ENCODE measurements at regions not wholly inside any gene's neighbourhood (a gene's known extent, or its start where the extent isn't known, plus 50 kb on each side); places are given as distances from the start of the nearest gene placed in this dataset.

DNA sequence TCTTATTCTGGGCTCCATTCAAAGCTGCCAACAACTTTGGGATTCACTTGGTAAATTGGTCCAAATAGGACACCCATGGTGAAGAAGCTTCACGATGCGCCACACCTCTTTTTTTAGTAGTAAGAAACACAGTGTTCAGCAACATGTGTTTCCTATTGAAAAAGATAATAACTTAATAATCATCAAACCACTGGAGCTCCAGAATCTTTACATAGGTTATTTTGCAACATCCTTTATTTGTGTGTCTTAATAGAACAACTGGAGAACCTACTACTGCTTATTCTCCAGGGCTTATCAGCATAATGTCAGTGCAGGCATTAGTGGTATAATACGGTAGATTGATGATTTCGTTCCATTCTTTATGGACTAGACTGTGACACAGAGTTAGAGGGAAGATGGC, 63.3 kb upstream of the DAPK1 start:
- H3K79me2 ChIP-seq (ENCODE audit: control insufficient read depth in 1 of 2, insufficient read depth in 2 of 2, low read length in 2 of 2), result no peaks in the 10 kb centered on the region
- H3K23me2 ChIP-seq (ENCODE audit: low read depth, low read length), result no peaks in the 10 kb centered on the region
- no peak overlapping the region for H4K91ac ChIP-seq (replicated peaks; ENCODE audit: insufficient read length, low read length)
- H2AFZ ChIP-seq (ENCODE audit: low read length), result no peak overlapping the region
- H3K36me3 ChIP-seq (ENCODE audit: control insufficient read depth in 2 of 4, insufficient read depth in 4 of 4, low read length in 3 of 4), result no peaks in the 10 kb centered on the region
- no peak overlapping the region for H4K5ac ChIP-seq (ENCODE audit: insufficient read length, low read depth, low read length)
- H3K27me3 ChIP-seq (replicated peaks in 1 of 4; ENCODE audit: control insufficient read depth in 3 of 4, extremely low read depth in 1 of 4, insufficient read depth in 3 of 4, low read length in 3 of 4), result no peaks in the 10 kb centered on the region
- no peak overlapping the region for H3K18ac ChIP-seq (ENCODE audit: extremely low read depth, low read length)
- no peak overlapping the region for H3K9ac ChIP-seq (replicated peaks in 1 of 4; ENCODE audit: extremely low read depth in 1 of 4, low read depth in 3 of 4, low read length in 3 of 4)
- DNase-seq (ENCODE audit: low read depth in 1 of 2, low spot score in 2 of 2) (no peak), FAIRE-seq (no peak)
- H3K9me3 ChIP-seq (ENCODE audit: insufficient read depth in 2 of 2, low read depth in 1 of 2, low read length in 1 of 2), result no peaks in the 10 kb centered on the region
- no peak overlapping the region; a peak in 1 of 4 replicates for H3K4me2 ChIP-seq (ENCODE audit: insufficient read depth in 1 of 2, low read depth in 2 of 2, low read length in 2 of 2)
- H2BK20ac ChIP-seq (ENCODE audit: low read length), result no peak overlapping the region
- H2BK120ac ChIP-seq (replicated peaks; ENCODE audit: low read depth, low read length), result no peak overlapping the region
- H4K20me1 ChIP-seq (replicated peaks in 1 of 2; ENCODE audit: control insufficient read depth in 1 of 2, insufficient read depth in 2 of 2, low read length in 2 of 2), result no peaks in the 10 kb centered on the region
- WGBS, 2 experiments (ENCODE audit: extremely low coverage in 1 of 2, insufficient coverage in 1 of 2, insufficient read length in 1 of 2, insufficient replicate concordance in 2 of 2, low coverage in 1 of 2, low lambda C conversion rate in 2 of 2, missing lambda C conversion rate in 1 of 2), result 91% methylated on average over 4 of the region's 4 CpGs; no CpG with 5 or more reads in 1 of the 2 experiments
- no peak overlapping the region for H3K4me3 ChIP-seq (ENCODE audit: extremely low read depth in 1 of 4, insufficient read depth in 2 of 4, low read depth in 3 of 4, low read length in 4 of 4)
- H3K4ac ChIP-seq (replicated peaks; ENCODE audit: insufficient read length, low read depth, low read length), result no peak overlapping the region
- H4K8ac ChIP-seq (ENCODE audit: extremely low read depth, insufficient read depth, low read length), result no peak overlapping the region
- no peak overlapping the region for H3K23ac ChIP-seq (ENCODE audit: insufficient read length)
- ChIA-PET CTCF (ENCODE audit: partially characterized antibody) (interaction anchor here (1.0 to 1.2 kb wide), 2 partner anchors 19 to 61 kb away, joined by 3 read pairs; no protein-coding TSS in a partner anchor), POLR2A (ENCODE audit: partially characterized antibody) (interaction anchor here (0.8 to 2.3 kb wide), 4 partner anchors 11 to 97 kb away, joined by 3 to 14 read pairs (median 3); no protein-coding TSS in a partner anchor)
- no peak overlapping the region for H3K14ac ChIP-seq (ENCODE audit: insufficient read length)
- no peak overlapping the region for H2AK5ac ChIP-seq (ENCODE audit: low read depth, low read length)
- H2BK15ac ChIP-seq (ENCODE audit: low read length), result no peak overlapping the region
- H2BK5ac ChIP-seq (ENCODE audit: low read depth, low read length), result no peak overlapping the region
- H3K27ac ChIP-seq (ENCODE audit: low read depth, low read length), result no peak overlapping the region
- peaks cover 2 to 9% (median 6%) of the 10 kb centered on the region in 4 experiments; a peak in 6 of 7 replicates for H3K4me1 ChIP-seq (replicated peaks in 1 of 4; ENCODE audit: control insufficient read depth in 3 of 4, insufficient read depth in 4 of 4, low read length in 3 of 4)
- no peak overlapping the region for H2BK12ac ChIP-seq (ENCODE audit: low read depth, low read length)
- H3K56ac ChIP-seq (replicated peaks; ENCODE audit: insufficient read length, low read depth, low read length), result no peak overlapping the region
- no peaks in the 10 kb centered on the region for H3K79me1 ChIP-seq (ENCODE audit: low read depth, low read length)
- TF ChIP-seq SP4 (IDR thresholded peaks at IDR 0.05; ENCODE audit: low read length) (no peak), ZNF274 (IDR thresholded peaks at IDR 0.05; ENCODE audit: borderline replicate concordance, extremely low read depth, low read length) (no peak), HDAC2 (IDR thresholded peaks at IDR 0.05; ENCODE audit: borderline replicate concordance in 1 of 2, low read depth in 2 of 2, low read length in 2 of 2) (no peak), POLR2AphosphoS5 (IDR thresholded peaks at IDR 0.05; ENCODE audit: low read depth, low read length) (no peak), SP2 (IDR thresholded peaks at IDR 0.05; ENCODE audit: low read length) (no peak)
